Thyroid gland (tissue), 4 donors: ENCODE measurements at regions not wholly inside any gene's neighbourhood (a gene's known extent, or its start where the extent isn't known, plus 50 kb on each side); places are given as distances from the start of the nearest gene placed in this dataset.

Experiments
- POLR2A ChIP-seq, 2 donors: fragments of 450-650 bp; IDR thresholded peaks; one replicate each; pipeline ENCODE4 v1.6.1; 2017; ENCODE audit warnings: antibody characterized with exemption in 2 of 2, mild to moderate bottlenecking in 2 of 2, moderate library complexity in 1 of 2
- TF ChIP-seq, protein P1 (sequence below), 6 experiments: fragments of 200-600 bp in 3 of 6; fragments of 450-650 bp in 3 of 6; sonication (generic) in 3 of 6; IDR thresholded peaks; one replicate each; pipeline ENCODE4 v1.5.1; 2016 to 2019; ENCODE audit warnings: antibody characterized with exemption in 6 of 6, mild to moderate bottlenecking in 2 of 6, inconsistent platforms in 1 of 6, moderate library complexity in 1 of 6

GRCh38 chr3:10558736-10559135, 53.4 kb upstream of the ATP2B2 start:
- TF ChIP-seq, protein P1, sequence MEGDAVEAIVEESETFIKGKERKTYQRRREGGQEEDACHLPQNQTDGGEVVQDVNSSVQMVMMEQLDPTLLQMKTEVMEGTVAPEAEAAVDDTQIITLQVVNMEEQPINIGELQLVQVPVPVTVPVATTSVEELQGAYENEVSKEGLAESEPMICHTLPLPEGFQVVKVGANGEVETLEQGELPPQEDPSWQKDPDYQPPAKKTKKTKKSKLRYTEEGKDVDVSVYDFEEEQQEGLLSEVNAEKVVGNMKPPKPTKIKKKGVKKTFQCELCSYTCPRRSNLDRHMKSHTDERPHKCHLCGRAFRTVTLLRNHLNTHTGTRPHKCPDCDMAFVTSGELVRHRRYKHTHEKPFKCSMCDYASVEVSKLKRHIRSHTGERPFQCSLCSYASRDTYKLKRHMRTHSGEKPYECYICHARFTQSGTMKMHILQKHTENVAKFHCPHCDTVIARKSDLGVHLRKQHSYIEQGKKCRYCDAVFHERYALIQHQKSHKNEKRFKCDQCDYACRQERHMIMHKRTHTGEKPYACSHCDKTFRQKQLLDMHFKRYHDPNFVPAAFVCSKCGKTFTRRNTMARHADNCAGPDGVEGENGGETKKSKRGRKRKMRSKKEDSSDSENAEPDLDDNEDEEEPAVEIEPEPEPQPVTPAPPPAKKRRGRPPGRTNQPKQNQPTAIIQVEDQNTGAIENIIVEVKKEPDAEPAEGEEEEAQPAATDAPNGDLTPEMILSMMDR (IDR thresholded peaks at IDR 0.05) = no peak
- TF ChIP-seq POLR2A (IDR thresholded peaks at IDR 0.05) = no peak
